SK-N-SH (cell line): ENCODE measurements at regions not wholly inside any gene's neighbourhood (a gene's known extent, or its start where the extent isn't known, plus 50 kb on each side); places are given as distances from the start of the nearest gene placed in this dataset.
"Not testable (repeated sequence)": the region's sequence is repeated elsewhere in the genome, so short reads cannot be mapped to it uniquely, and the experiment has no call there.

ENCODE experiments used
- CTCF ChIA-PET: fragments of 300-600, 350-600 bp; formaldehyde crosslinking; extraction: SDS; loops from one replicate; lab custom pipeline; 2021; lab: Yijun Ruan, JAX
- POLR2A ChIA-PET: fragments of 350-600 bp; sonication (Branson Sonifier 250); formaldehyde crosslinking; extraction: SDS; loops from one replicate; lab custom pipeline; 2020; ENCODE audit warnings: antibody characterized with exemption, inconsistent platforms; lab: Yijun Ruan, JAX
- DNase-seq: peaks from one replicate; pipeline ENCODE4 v3.0.0; 2012
- H2AFZ ChIP-seq: fragments of 200-600 bp; sonication (generic); 2 replicates; pipeline ENCODE4 v1.8.1; 2016; ENCODE audit warnings: antibody characterized with exemption, mild to moderate bottlenecking, low read depth
- H3F3A ChIP-seq: fragments of 200-600 bp; sonication (generic); replicated peaks from 2 replicates; pipeline ENCODE3; 2016; ENCODE audit warnings: antibody characterized with exemption, mild to moderate bottlenecking; ENCODE audit not compliant: insufficient read depth
- H3K27ac ChIP-seq, 2 experiments: fragments of 200-500 bp in 1 of 2; fragments of 200-600 bp in 1 of 2; sonication (Bioruptor generic) in 1 of 2; sonication (generic), shearing (Covaris generic) in 1 of 2; 2 replicates each; pipeline versions ENCODE4 v1.5.1 to v1.6.1; 2014 to 2016; ENCODE audit warnings: low read depth in 2 of 2, inconsistent platforms in 1 of 2, low read length in 1 of 2, mild to moderate bottlenecking in 1 of 2, mixed read lengths in 1 of 2
- H3K27me3 ChIP-seq: fragments of 200-600 bp; sonication (generic), shearing (Covaris generic); 2 replicates; pipeline ENCODE4 v1.6.1; 2016; ENCODE audit warnings: mixed run types; ENCODE audit not compliant: insufficient read depth
- H3K36me3 ChIP-seq, 2 experiments: fragments of 200-500 bp in 1 of 2; fragments of 200-600 bp in 1 of 2; sonication (Bioruptor generic) in 1 of 2; sonication (generic) in 1 of 2; replicated peaks in 1 of 2; 2 replicates each; pipeline versions ENCODE3 to v1.5.1; 2014 to 2016; ENCODE audit warnings: low read length in 1 of 2, mild to moderate bottlenecking in 1 of 2; ENCODE audit not compliant: insufficient read depth in 2 of 2, control insufficient read depth in 1 of 2
- H3K4me1 ChIP-seq, 2 experiments: fragments of 200-500 bp in 1 of 2; fragments of 200-600 bp in 1 of 2; sonication (Bioruptor generic) in 1 of 2; sonication (generic), shearing (Covaris generic) in 1 of 2; 2 replicates each; pipeline versions ENCODE4 v1.5.1 to v1.6.1; 2014 to 2016; ENCODE audit warnings: low read depth in 1 of 2, low read length in 1 of 2, mixed run types in 1 of 2; ENCODE audit not compliant: insufficient read depth in 2 of 2, control insufficient read depth in 1 of 2
- H3K4me2 ChIP-seq: fragments of 200-600 bp; sonication (generic), shearing (Covaris generic); 2 replicates; pipeline ENCODE4 v1.6.1; 2017; ENCODE audit warnings: mixed run types
- H3K4me3 ChIP-seq, 2 experiments: fragments of 200-500 bp in 1 of 2; fragments of 200-600 bp in 1 of 2; sonication (Bioruptor generic) in 1 of 2; sonication (generic), shearing (Covaris generic) in 1 of 2; 2 replicates each; pipeline versions ENCODE4 v1.5.1 to v1.8.1; 2014 to 2016; ENCODE audit warnings: low read depth in 2 of 2, inconsistent platforms in 1 of 2, low read length in 1 of 2, mild to moderate bottlenecking in 1 of 2, mixed read lengths in 1 of 2, moderate library complexity in 1 of 2
- H3K79me2 ChIP-seq: fragments of 200-600 bp; sonication (generic); 2 replicates; pipeline ENCODE4 v1.8.1; 2017; ENCODE audit warnings: mild to moderate bottlenecking; ENCODE audit not compliant: insufficient read depth
- H3K9ac ChIP-seq: fragments of 200-600 bp; sonication (generic); 2 replicates; pipeline ENCODE4 v1.6.1; 2017; ENCODE audit warnings: mixed run types
- H3K9me2 ChIP-seq: fragments of 200-600 bp; sonication (generic); 2 replicates; pipeline ENCODE4 v1.6.1; 2017; ENCODE audit warnings: mixed run types
- H3K9me3 ChIP-seq: fragments of 200-600 bp; sonication (generic); 2 replicates; pipeline ENCODE4 v1.6.1; 2017; ENCODE audit warnings: mixed run types, mild to moderate bottlenecking, moderate library complexity
- H4K20me1 ChIP-seq: fragments of 200-600 bp; sonication (generic); 2 replicates; pipeline ENCODE4 v1.6.1; 2017; ENCODE audit warnings: mild to moderate bottlenecking, mixed run types; ENCODE audit not compliant: insufficient read depth
- EZH2phosphoT487 ChIP-seq: fragments of 200-600 bp; sonication (generic); IDR thresholded peaks from 2 replicates; pipeline ENCODE4 v1.6.1; 2017; ENCODE audit warnings: low read depth, mixed run types, mild to moderate bottlenecking, antibody characterized with exemption, moderate library complexity, borderline replicate concordance
- FOXJ3 ChIP-seq: sonication (generic); formaldehyde crosslinking; IDR thresholded peaks from 2 replicates; pipeline ENCODE4 v1.5.1; 2020; ENCODE audit warnings: mild to moderate bottlenecking, missing genetic modification reagents
- FOXM1 ChIP-seq: IDR thresholded peaks from 2 replicates; pipeline ENCODE4 v1.4.0; 2012; ENCODE audit warnings: low read depth, mild to moderate bottlenecking
- GABPA ChIP-seq: IDR thresholded peaks from 2 replicates; pipeline ENCODE4 v1.4.0; 2012; ENCODE audit warnings: low read depth, mild to moderate bottlenecking
- JUND ChIP-seq: IDR thresholded peaks from 2 replicates; pipeline ENCODE4 v1.4.0; 2012
- MEF2A ChIP-seq: IDR thresholded peaks from 2 replicates; pipeline ENCODE4 v1.4.0; 2012; ENCODE audit warnings: low read depth, borderline replicate concordance
- NFIC ChIP-seq: IDR thresholded peaks from 2 replicates; pipeline ENCODE4 v1.4.0; 2012; ENCODE audit warnings: borderline replicate concordance
- RCOR1 ChIP-seq: fragments of 150-350 bp; IDR thresholded peaks from 2 replicates; pipeline ENCODE4 v1.6.1; 2017; ENCODE audit warnings: antibody characterized with exemption, low read length
- REST ChIP-seq: IDR thresholded peaks from 2 replicates; pipeline ENCODE4 v1.6.1; 2012; ENCODE audit warnings: mild to moderate bottlenecking, low read depth, low read length, moderate library complexity
- RXRA ChIP-seq: IDR thresholded peaks from 2 replicates; pipeline ENCODE4 v1.4.0; 2012; ENCODE audit warnings: low read depth, mild to moderate bottlenecking, borderline replicate concordance
- SIN3A ChIP-seq: IDR thresholded peaks from 2 replicates; pipeline ENCODE4 v1.6.1; 2012; ENCODE audit warnings: low read depth, mild to moderate bottlenecking, low read length, moderate library complexity, borderline replicate concordance
- TEAD4 ChIP-seq: IDR thresholded peaks from 2 replicates; pipeline ENCODE4 v1.4.0; 2012; ENCODE audit warnings: mild to moderate bottlenecking, borderline replicate concordance; ENCODE audit not compliant: insufficient read depth
- ZBTB33 ChIP-seq: IDR thresholded peaks from 2 replicates; pipeline ENCODE4 v1.4.0; 2012; ENCODE audit warnings: low read depth, borderline replicate concordance
- WGBS: methylation state at CpG from one replicate; pipeline ENCODE4 v1.1.6; 2017; ENCODE audit warnings: low lambda C conversion rate; 5-methylcytosine and 5-hydroxymethylcytosine counted together
- TF ChIP-seq, protein P1 (sequence below): fragments of 150-350 bp; IDR thresholded peaks from 2 replicates; pipeline ENCODE4 v1.6.1; 2016; ENCODE audit warnings: mild to moderate bottlenecking, low read depth, low read length
- TF ChIP-seq, protein P2 (sequence below): fragments of 200-600 bp; sonication (generic); IDR thresholded peaks from 2 replicates; pipeline ENCODE4 v1.6.1; 2017; ENCODE audit warnings: antibody characterized with exemption, mild to moderate bottlenecking, moderate library complexity

- DNase-seq: no peak
- no peaks in the 10 kb centered on the region for H3K9me3 ChIP-seq
- CTCF ChIA-PET: no interaction called here
- no peaks in the 10 kb centered on the region for H3K9me2 ChIP-seq
- POLR2A ChIA-PET: no interaction called here
- H3K79me2 ChIP-seq: no peaks in the 10 kb centered on the region
- no peak overlapping the region for H3K27ac ChIP-seq
- no peak overlapping the region for H3K4me3 ChIP-seq
- no peaks in the 10 kb centered on the region for H3K4me1 ChIP-seq
- H2AFZ ChIP-seq: no peak overlapping the region
- no peaks in the 10 kb centered on the region for H3K36me3 ChIP-seq
- no peak overlapping the region for H3K4me2 ChIP-seq
- H3F3A ChIP-seq: no peaks in the 10 kb centered on the region
- TF ChIP-seq FOXJ3 (CRISPR knock-in tag) (no peak), EZH2phosphoT487 (no peak), JUND (no peak), GABPA (no peak), ZBTB33 (no peak), REST (no peak), SIN3A (no peak), NFIC (no peak), FOXM1 (no peak), RXRA (no peak), TEAD4 (no peak), MEF2A (no peak), RCOR1 (no peak)
- TF ChIP-seq, protein P1, sequence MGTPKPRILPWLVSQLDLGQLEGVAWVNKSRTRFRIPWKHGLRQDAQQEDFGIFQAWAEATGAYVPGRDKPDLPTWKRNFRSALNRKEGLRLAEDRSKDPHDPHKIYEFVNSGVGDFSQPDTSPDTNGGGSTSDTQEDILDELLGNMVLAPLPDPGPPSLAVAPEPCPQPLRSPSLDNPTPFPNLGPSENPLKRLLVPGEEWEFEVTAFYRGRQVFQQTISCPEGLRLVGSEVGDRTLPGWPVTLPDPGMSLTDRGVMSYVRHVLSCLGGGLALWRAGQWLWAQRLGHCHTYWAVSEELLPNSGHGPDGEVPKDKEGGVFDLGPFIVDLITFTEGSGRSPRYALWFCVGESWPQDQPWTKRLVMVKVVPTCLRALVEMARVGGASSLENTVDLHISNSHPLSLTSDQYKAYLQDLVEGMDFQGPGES: no peak
- TF ChIP-seq, protein P2, sequence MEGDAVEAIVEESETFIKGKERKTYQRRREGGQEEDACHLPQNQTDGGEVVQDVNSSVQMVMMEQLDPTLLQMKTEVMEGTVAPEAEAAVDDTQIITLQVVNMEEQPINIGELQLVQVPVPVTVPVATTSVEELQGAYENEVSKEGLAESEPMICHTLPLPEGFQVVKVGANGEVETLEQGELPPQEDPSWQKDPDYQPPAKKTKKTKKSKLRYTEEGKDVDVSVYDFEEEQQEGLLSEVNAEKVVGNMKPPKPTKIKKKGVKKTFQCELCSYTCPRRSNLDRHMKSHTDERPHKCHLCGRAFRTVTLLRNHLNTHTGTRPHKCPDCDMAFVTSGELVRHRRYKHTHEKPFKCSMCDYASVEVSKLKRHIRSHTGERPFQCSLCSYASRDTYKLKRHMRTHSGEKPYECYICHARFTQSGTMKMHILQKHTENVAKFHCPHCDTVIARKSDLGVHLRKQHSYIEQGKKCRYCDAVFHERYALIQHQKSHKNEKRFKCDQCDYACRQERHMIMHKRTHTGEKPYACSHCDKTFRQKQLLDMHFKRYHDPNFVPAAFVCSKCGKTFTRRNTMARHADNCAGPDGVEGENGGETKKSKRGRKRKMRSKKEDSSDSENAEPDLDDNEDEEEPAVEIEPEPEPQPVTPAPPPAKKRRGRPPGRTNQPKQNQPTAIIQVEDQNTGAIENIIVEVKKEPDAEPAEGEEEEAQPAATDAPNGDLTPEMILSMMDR: no peak
- no peak overlapping the region for H3K9ac ChIP-seq
- H4K20me1 ChIP-seq: no peaks in the 10 kb centered on the region
- 4% methylated on average over 1 of the region's 1 CpG for WGBS
- H3K27me3 ChIP-seq: no peaks in the 10 kb centered on the region
Measured at GRCh38 chr2:82939211-82939610, 1519.9 kb downstream of the SUCLG1 start.

- H3K79me2 ChIP-seq, H2AFZ ChIP-seq, POLR2A ChIA-PET, H3K9me2 ChIP-seq, H3K36me3 ChIP-seq, H3K27ac ChIP-seq, H3K27me3 ChIP-seq, H3K4me3 ChIP-seq, H3K4me2 ChIP-seq, H4K20me1 ChIP-seq, H3K4me1 ChIP-seq, DNase-seq, H3K9ac ChIP-seq, CTCF ChIA-PET, H3F3A ChIP-seq, H3K9me3 ChIP-seq: not testable (repeated sequence)
- WGBS: 34% methylated on average over 16 of the region's 40 CpGs
Measured at GRCh38 chr2:82938321-82938845, 1520.7 kb downstream of the SUCLG1 start.
